Hepatocyte (in vitro differentiated cells): ENCODE measurements at regions not wholly inside any gene's neighbourhood (a gene's known extent, or its start where the extent isn't known, plus 50 kb on each side); places are given as distances from the start of the nearest gene placed in this dataset.

Experiments used
- CTCF ChIP-seq: fragments of 200-600 bp; sonication (generic); IDR thresholded peaks from 2 replicates; pipeline ENCODE4 v1.5.1; 2016; ENCODE audit warnings: antibody characterized with exemption, mild to moderate bottlenecking; ENCODE audit not compliant: poor library complexity
- EZH2 ChIP-seq: fragments of 200-600 bp; sonication (generic); IDR thresholded peaks from 2 replicates; pipeline ENCODE4 v1.6.1; 2016; ENCODE audit warnings: antibody characterized with exemption, mild to moderate bottlenecking, borderline replicate concordance
- EZH2phosphoT487 ChIP-seq: fragments of 200-600 bp; sonication (generic); IDR thresholded peaks from one replicate; pipeline ENCODE4 v1.6.1; 2018; ENCODE audit warnings: antibody characterized with exemption, mild to moderate bottlenecking, low read depth, moderate library complexity; ENCODE audit not compliant: unreplicated experiment, severe bottlenecking

- no peak for TF ChIP-seq EZH2phosphoT487
- no peak for TF ChIP-seq EZH2
- TF ChIP-seq CTCF = no peak
These were observed 151.5 kb downstream of the PFKFB3 start for GRCh38 chr10:6354168-6354772.
